Fibroblast of the aortic adventitia (primary cell): ENCODE measurements at regions not wholly inside any gene's neighbourhood (a gene's known extent, or its start where the extent isn't known, plus 50 kb on each side); places are given as distances from the start of the nearest gene placed in this dataset.

Experiments
- DNase-seq: peaks from one replicate; pipeline ENCODE4 v3.0.0-alpha.2; 2010; ENCODE audit warnings: low read depth
- H3K4me3 ChIP-seq: 2 replicates; pipeline ENCODE4 v1.5.1; 2011; ENCODE audit warnings: low read depth, mild to moderate bottlenecking, control low read depth, low read length, moderate library complexity
- CTCF ChIP-seq: IDR thresholded peaks from 2 replicates; pipeline ENCODE4 v1.5.1; 2011; ENCODE audit warnings: mild to moderate bottlenecking, low read length, control low read depth, inconsistent platforms; ENCODE audit not compliant: insufficient read depth

- no peak for DNase-seq
- TF ChIP-seq CTCF = no peak
- H3K4me3 ChIP-seq = no peak overlapping the region
Measured at GRCh38 chr7:26477381-26477990, 185.8 kb downstream of the SNX10 start.

GRCh38 chr7:26478550-26478949 lies 186.9 kb downstream of the SNX10 start:
- DNase-seq = no peak
- no peak overlapping the region for H3K4me3 ChIP-seq
- no peak for TF ChIP-seq CTCF

- TF ChIP-seq CTCF = no peak
- no peak for DNase-seq
- no peak overlapping the region for H3K4me3 ChIP-seq
Measured at GRCh38 chr7:26479581-26479980, 187.9 kb downstream of the SNX10 start.

- TF ChIP-seq CTCF = no peak
- H3K4me3 ChIP-seq = no peak overlapping the region
- no peak for DNase-seq
Measured at GRCh38 chr7:26480156-26480555, 188.5 kb downstream of the SNX10 start.

GRCh38 chr7:26482927-26483326 lies 191.3 kb downstream of the SNX10 start:
- TF ChIP-seq CTCF = no peak
- no peak overlapping the region for H3K4me3 ChIP-seq
- no peak for DNase-seq

- no peak overlapping the region for H3K4me3 ChIP-seq
- no peak for TF ChIP-seq CTCF
- DNase-seq = no peak
Measured at GRCh38 chr7:26483843-26484242, 192.2 kb downstream of the SNX10 start.

GRCh38 chr7:26485367-26485934 lies 193.8 kb downstream of the SNX10 start:
- TF ChIP-seq CTCF = no peak
- no peak for DNase-seq

More at GRCh38 chr7:26485367-26485934, 193.8 kb downstream of the SNX10 start:
- H3K4me3 ChIP-seq = no peak overlapping the region
